ENCODE measurements at regions not wholly inside any gene's neighbourhood (a gene's known extent, or its start where the extent isn't known, plus 50 kb on each side); places are given as distances from the start of the nearest gene placed in this dataset.

GRCh38 chr2:207300817-207301216, 135.1 kb upstream of the KLF7 start:
- H3K9ac ChIP-seq (ENCODE audit: insufficient read depth in 1 of 2, low read depth in 2 of 2, low read length in 2 of 2), result no peak overlapping the region
- H3K36me3 ChIP-seq (ENCODE audit: control insufficient read depth, insufficient read depth, low read length), result no peaks in the 10 kb centered on the region
- in situ Hi-C loops (cut with MboI), result no loop called here
- H3K27ac ChIP-seq (ENCODE audit: extremely low read depth, low read depth, low read length), result no peak overlapping the region
- FAIRE-seq, result no peak
- H3K4me1 ChIP-seq (replicated peaks in 1 of 2; ENCODE audit: control insufficient read depth in 2 of 2, insufficient read depth in 2 of 2, low read length in 2 of 2), result no peaks in the 10 kb centered on the region
- H4K20me1 ChIP-seq (replicated peaks; ENCODE audit: control insufficient read depth, insufficient read depth, low read length), result no peaks in the 10 kb centered on the region
- no peaks in the 10 kb centered on the region for H3K27me3 ChIP-seq (ENCODE audit: control insufficient read depth in 2 of 2, insufficient read depth in 2 of 2, low read length in 2 of 2)
- no peak for ATAC-seq
- H3K9me3 ChIP-seq (replicated peaks; ENCODE audit: control insufficient read depth, insufficient read depth, low read depth, low read length), result no peaks in the 10 kb centered on the region
- ChIA-PET CTCF (ENCODE audit: low intra/inter-chr PET ratio) (interaction anchor here (0.6 kb wide), 1 partner anchor 51 kb away, joined by 3 read pairs; no protein-coding TSS in a partner anchor), POLR2A (no interaction called here)
- H3K4me2 ChIP-seq (ENCODE audit: insufficient read depth, low read length), result no peak overlapping the region
- no peak for DNase-seq (ENCODE audit: extremely low read depth in 1 of 4, low spot score in 3 of 4)
- WGBS (ENCODE audit: insufficient coverage, low coverage, missing lambda C conversion rate), result 89% methylated on average over 1 of the region's 1 CpG
- no peak overlapping the region for H2AFZ ChIP-seq (ENCODE audit: low read depth, low read length)
- no TSS peak for BruUV-seq (replicated peaks)
- H3K4me3 ChIP-seq, result no peak overlapping the region
- H3K9me1 ChIP-seq (ENCODE audit: control insufficient read depth, insufficient read depth, low read length), result no peaks in the 10 kb centered on the region
- intact Hi-C loops (cut with micrococcal nuclease), result no loop called here
- no peaks in the 10 kb centered on the region for H3K79me2 ChIP-seq (ENCODE audit: control insufficient read depth, insufficient read depth, low read length)
- TF ChIP-seq ZNF785 (CRISPR knock-in tag; IDR thresholded peaks at IDR 0.05), result no peak
- TF ChIP-seq SLC30A9 (CRISPR knock-in tag; IDR thresholded peaks at IDR 0.05), result no peak
- TF ChIP-seq, protein P1, sequence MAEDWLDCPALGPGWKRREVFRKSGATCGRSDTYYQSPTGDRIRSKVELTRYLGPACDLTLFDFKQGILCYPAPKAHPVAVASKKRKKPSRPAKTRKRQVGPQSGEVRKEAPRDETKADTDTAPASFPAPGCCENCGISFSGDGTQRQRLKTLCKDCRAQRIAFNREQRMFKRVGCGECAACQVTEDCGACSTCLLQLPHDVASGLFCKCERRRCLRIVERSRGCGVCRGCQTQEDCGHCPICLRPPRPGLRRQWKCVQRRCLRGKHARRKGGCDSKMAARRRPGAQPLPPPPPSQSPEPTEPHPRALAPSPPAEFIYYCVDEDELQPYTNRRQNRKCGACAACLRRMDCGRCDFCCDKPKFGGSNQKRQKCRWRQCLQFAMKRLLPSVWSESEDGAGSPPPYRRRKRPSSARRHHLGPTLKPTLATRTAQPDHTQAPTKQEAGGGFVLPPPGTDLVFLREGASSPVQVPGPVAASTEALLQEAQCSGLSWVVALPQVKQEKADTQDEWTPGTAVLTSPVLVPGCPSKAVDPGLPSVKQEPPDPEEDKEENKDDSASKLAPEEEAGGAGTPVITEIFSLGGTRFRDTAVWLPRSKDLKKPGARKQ (CRISPR knock-in tag; IDR thresholded peaks at IDR 0.05), result no peak
- no peak for TF ChIP-seq ZNF239 (CRISPR knock-in tag; IDR thresholded peaks at IDR 0.05)
- no peak for TF ChIP-seq SMARCC2 (IDR thresholded peaks at IDR 0.05; ENCODE audit: low read depth)
- TF ChIP-seq ZNF143 (CRISPR knock-in tag; IDR thresholded peaks at IDR 0.05), result no peak
- TF ChIP-seq E2F3 (CRISPR knock-in tag; IDR thresholded peaks at IDR 0.05), result no peak
- no peak for TF ChIP-seq ZNF232 (CRISPR knock-in tag; IDR thresholded peaks at IDR 0.05)
- no peak for TF ChIP-seq TOE1 (IDR thresholded peaks at IDR 0.05; ENCODE audit: borderline replicate concordance)
- no peak for TF ChIP-seq TOE1 (CRISPR knock-in tag; IDR thresholded peaks at IDR 0.05; ENCODE audit: borderline replicate concordance, low read depth)
- TF ChIP-seq, protein P2, sequence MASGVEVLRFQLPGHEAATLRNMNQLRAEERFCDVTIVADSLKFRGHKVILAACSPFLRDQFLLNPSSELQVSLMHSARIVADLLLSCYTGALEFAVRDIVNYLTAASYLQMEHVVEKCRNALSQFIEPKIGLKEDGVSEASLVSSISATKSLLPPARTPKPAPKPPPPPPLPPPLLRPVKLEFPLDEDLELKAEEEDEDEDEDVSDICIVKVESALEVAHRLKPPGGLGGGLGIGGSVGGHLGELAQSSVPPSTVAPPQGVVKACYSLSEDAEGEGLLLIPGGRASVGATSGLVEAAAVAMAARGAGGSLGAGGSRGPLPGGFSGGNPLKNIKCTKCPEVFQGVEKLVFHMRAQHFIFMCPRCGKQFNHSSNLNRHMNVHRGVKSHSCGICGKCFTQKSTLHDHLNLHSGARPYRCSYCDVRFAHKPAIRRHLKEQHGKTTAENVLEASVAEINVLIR (CRISPR knock-in tag; IDR thresholded peaks at IDR 0.05), result no peak
- TF ChIP-seq ZNF512 (tag; IDR thresholded peaks at IDR 0.05), result no peak
- no peak for TF ChIP-seq BMI1 (IDR thresholded peaks at IDR 0.05; ENCODE audit: low read length)
- TF ChIP-seq BRD4 (IDR thresholded peaks at IDR 0.05), result no peak
- no peak for TF ChIP-seq ARID4B (CRISPR knock-in tag; IDR thresholded peaks at IDR 0.05)
- TF ChIP-seq HLTF (IDR thresholded peaks at IDR 0.05), result no peak
- no peak for TF ChIP-seq ZNF445 (CRISPR knock-in tag; IDR thresholded peaks at IDR 0.05; ENCODE audit: low read depth)

Measured in K562 (cell line).